ENCODE measurements at regions not wholly inside any gene's neighbourhood (a gene's known extent, or its start where the extent isn't known, plus 50 kb on each side); places are given as distances from the start of the nearest gene placed in this dataset.

- Histone ChIP-seq H3K4me3 (ENCODE audit: control insufficient read depth in 1 of 7, extremely low read depth in 1 of 7, insufficient read depth in 4 of 7, low read depth in 2 of 7, low read length in 6 of 7) (no peak overlapping the region), H3K27me3 (replicated peaks in 2 of 5; ENCODE audit: control insufficient read depth in 4 of 5, insufficient read depth in 5 of 5, low read length in 4 of 5) (peaks cover 0 to 4% (median 0%) of the 10 kb centered on the region in 5 experiments), H3K36me3 (ENCODE audit: control insufficient read depth in 4 of 4, insufficient read depth in 4 of 4, low read length in 3 of 4) (no peaks in the 10 kb centered on the region), H3K27ac (ENCODE audit: insufficient read depth in 1 of 2, low read depth in 1 of 2, low read length in 2 of 2, poor library complexity in 1 of 2, severe bottlenecking in 2 of 2) (no peak overlapping the region), H3K9me3 (ENCODE audit: control extremely low read depth in 1 of 5, control insufficient read depth in 4 of 5, insufficient read depth in 2 of 5, low read depth in 1 of 5, low read length in 4 of 5) (no peaks in the 10 kb centered on the region), H3K4me1 (ENCODE audit: control extremely low read depth in 1 of 4, control insufficient read depth in 4 of 4, insufficient read depth in 4 of 4, low read length in 3 of 4) (no peaks in the 10 kb centered on the region)
- CTCF ChIA-PET, result no interaction called here
- POLR2A ChIA-PET, result no interaction called here
- DNase-seq, result no peak
- 43% methylated on average over 3 of the region's 5 CpGs for WGBS (ENCODE audit: insufficient coverage)
These were observed 659.5 kb upstream of the HS6ST1 start for GRCh38 chr2:128978212-128978611.

- DNase-seq, result no peak
- Histone ChIP-seq H3K27ac (ENCODE audit: insufficient read depth in 1 of 2, low read depth in 1 of 2, low read length in 2 of 2, poor library complexity in 1 of 2, severe bottlenecking in 2 of 2) (no peak overlapping the region), H3K9me3 (ENCODE audit: control extremely low read depth in 1 of 5, control insufficient read depth in 4 of 5, insufficient read depth in 2 of 5, low read depth in 1 of 5, low read length in 4 of 5) (no peaks in the 10 kb centered on the region), H3K36me3 (ENCODE audit: control insufficient read depth in 4 of 4, insufficient read depth in 4 of 4, low read length in 3 of 4) (no peaks in the 10 kb centered on the region), H3K4me1 (ENCODE audit: control extremely low read depth in 1 of 4, control insufficient read depth in 4 of 4, insufficient read depth in 4 of 4, low read length in 3 of 4) (no peaks in the 10 kb centered on the region), H3K4me3 (ENCODE audit: control insufficient read depth in 1 of 7, extremely low read depth in 1 of 7, insufficient read depth in 4 of 7, low read depth in 2 of 7, low read length in 6 of 7) (no peak overlapping the region), H3K27me3 (replicated peaks in 2 of 5; ENCODE audit: control insufficient read depth in 4 of 5, insufficient read depth in 5 of 5, low read length in 4 of 5) (peaks cover 0 to 4% (median 0%) of the 10 kb centered on the region in 5 experiments)
- WGBS (ENCODE audit: insufficient coverage), result 95% methylated on average over 4 of the region's 8 CpGs
- CTCF ChIA-PET, result no interaction called here
- POLR2A ChIA-PET, result no interaction called here
These were observed 660.5 kb upstream of the HS6ST1 start for GRCh38 chr2:128979182-128979581.

DNA sequence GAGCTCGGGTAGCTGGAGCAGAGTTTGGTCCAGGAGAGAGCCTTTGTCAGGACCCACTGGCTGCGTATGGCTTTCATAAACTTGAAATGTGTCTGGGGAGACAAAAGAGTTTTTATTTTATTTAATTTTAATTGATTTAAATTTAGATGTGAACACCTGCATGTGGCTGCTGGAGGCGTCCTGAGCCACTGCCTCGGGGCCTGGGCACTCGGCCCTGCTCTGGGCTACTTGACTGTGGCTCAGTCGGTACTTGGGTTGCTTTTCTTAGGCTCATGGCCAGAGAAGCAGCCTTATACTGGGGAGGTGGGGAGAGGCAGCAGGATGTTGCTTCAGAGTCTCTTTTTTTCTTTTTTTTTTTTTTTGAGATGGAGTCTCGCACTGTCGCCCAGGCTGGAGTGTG, 661.8 kb upstream of the HS6ST1 start:
- ChIA-PET POLR2A (no interaction called here), CTCF (no interaction called here)
- Histone ChIP-seq H3K27me3 (replicated peaks in 2 of 5; ENCODE audit: control insufficient read depth in 4 of 5, insufficient read depth in 5 of 5, low read length in 4 of 5) (peaks cover 0 to 4% (median 0%) of the 10 kb centered on the region in 5 experiments), H3K9me3 (ENCODE audit: control extremely low read depth in 1 of 5, control insufficient read depth in 4 of 5, insufficient read depth in 2 of 5, low read depth in 1 of 5, low read length in 4 of 5) (no peaks in the 10 kb centered on the region), H3K27ac (ENCODE audit: insufficient read depth in 1 of 2, low read depth in 1 of 2, low read length in 2 of 2, poor library complexity in 1 of 2, severe bottlenecking in 2 of 2) (no peak overlapping the region), H3K4me3 (ENCODE audit: control insufficient read depth in 1 of 7, extremely low read depth in 1 of 7, insufficient read depth in 4 of 7, low read depth in 2 of 7, low read length in 6 of 7) (no peak overlapping the region), H3K36me3 (ENCODE audit: control insufficient read depth in 4 of 4, insufficient read depth in 4 of 4, low read length in 3 of 4) (no peaks in the 10 kb centered on the region), H3K4me1 (ENCODE audit: control extremely low read depth in 1 of 4, control insufficient read depth in 4 of 4, insufficient read depth in 4 of 4, low read length in 3 of 4) (no peaks in the 10 kb centered on the region)
- 96% methylated on average over 4 of the region's 8 CpGs for WGBS (ENCODE audit: insufficient coverage)
- DNase-seq, result no peak

DNA sequence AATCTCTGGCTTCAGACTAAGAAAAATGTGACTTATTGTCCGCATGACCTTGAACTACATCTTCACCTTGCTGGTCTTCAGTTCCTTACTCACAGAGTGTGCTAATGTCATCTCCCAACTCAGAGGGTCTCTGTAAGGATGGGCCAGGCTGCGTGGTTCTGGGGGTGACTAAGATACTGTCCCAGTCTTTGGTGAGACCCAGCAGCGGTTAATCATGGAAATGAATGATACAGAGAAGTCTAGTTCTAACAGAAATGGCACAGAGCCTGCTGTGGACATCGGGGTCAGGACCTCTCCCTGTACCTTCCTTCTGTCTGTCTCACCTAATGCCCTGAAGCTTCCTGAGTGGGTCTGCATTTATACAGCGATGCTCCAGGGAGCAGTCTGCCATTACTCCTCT, 662.7 kb upstream of the HS6ST1 start:
- Histone ChIP-seq H3K27ac (ENCODE audit: insufficient read depth in 1 of 2, low read depth in 1 of 2, low read length in 2 of 2, poor library complexity in 1 of 2, severe bottlenecking in 2 of 2) (no peak overlapping the region), H3K4me3 (ENCODE audit: control insufficient read depth in 1 of 7, extremely low read depth in 1 of 7, insufficient read depth in 4 of 7, low read depth in 2 of 7, low read length in 6 of 7) (no peak overlapping the region), H3K4me1 (ENCODE audit: control extremely low read depth in 1 of 4, control insufficient read depth in 4 of 4, insufficient read depth in 4 of 4, low read length in 3 of 4) (no peaks in the 10 kb centered on the region), H3K27me3 (replicated peaks in 2 of 5; ENCODE audit: control insufficient read depth in 4 of 5, insufficient read depth in 5 of 5, low read length in 4 of 5) (peaks cover 0 to 4% (median 0%) of the 10 kb centered on the region in 5 experiments), H3K36me3 (ENCODE audit: control insufficient read depth in 4 of 4, insufficient read depth in 4 of 4, low read length in 3 of 4) (no peaks in the 10 kb centered on the region), H3K9me3 (ENCODE audit: control extremely low read depth in 1 of 5, control insufficient read depth in 4 of 5, insufficient read depth in 2 of 5, low read depth in 1 of 5, low read length in 4 of 5) (no peaks in the 10 kb centered on the region)
- CTCF ChIA-PET, result no interaction called here
- WGBS (ENCODE audit: insufficient coverage), result 94% methylated on average over 4 of the region's 5 CpGs
- POLR2A ChIA-PET, result no interaction called here
- DNase-seq, result no peak

- POLR2A ChIA-PET, result no interaction called here
- peaks cover 0 to 4% (median 0%) of the 10 kb centered on the region in 5 experiments for H3K27me3 ChIP-seq (replicated peaks in 2 of 5; ENCODE audit: control insufficient read depth in 4 of 5, insufficient read depth in 5 of 5, low read length in 4 of 5)
- no peak overlapping the region for H3K4me3 ChIP-seq (ENCODE audit: control insufficient read depth in 1 of 7, extremely low read depth in 1 of 7, insufficient read depth in 4 of 7, low read depth in 2 of 7, low read length in 6 of 7)
- DNase-seq, result no peak
- CTCF ChIA-PET, result no interaction called here
- no peaks in the 10 kb centered on the region for H3K9me3 ChIP-seq (ENCODE audit: control extremely low read depth in 1 of 5, control insufficient read depth in 4 of 5, insufficient read depth in 2 of 5, low read depth in 1 of 5, low read length in 4 of 5)
- H3K36me3 ChIP-seq (ENCODE audit: control insufficient read depth in 4 of 4, insufficient read depth in 4 of 4, low read length in 3 of 4), result no peaks in the 10 kb centered on the region
- no peak overlapping the region for H3K27ac ChIP-seq (ENCODE audit: insufficient read depth in 1 of 2, low read depth in 1 of 2, low read length in 2 of 2, poor library complexity in 1 of 2, severe bottlenecking in 2 of 2)
- H3K4me1 ChIP-seq (ENCODE audit: control extremely low read depth in 1 of 4, control insufficient read depth in 4 of 4, insufficient read depth in 4 of 4, low read length in 3 of 4), result no peaks in the 10 kb centered on the region
- 95% methylated on average over 5 of the region's 5 CpGs for WGBS (ENCODE audit: insufficient coverage)
These were observed 663.3 kb upstream of the HS6ST1 start for GRCh38 chr2:128982001-128982400.

- ChIA-PET CTCF (no interaction called here), POLR2A (no interaction called here)
- no peak overlapping the region for H3K27ac ChIP-seq (ENCODE audit: insufficient read depth in 1 of 2, low read depth in 1 of 2, low read length in 2 of 2, poor library complexity in 1 of 2, severe bottlenecking in 2 of 2)
- H3K27me3 ChIP-seq (replicated peaks in 2 of 5; ENCODE audit: control insufficient read depth in 4 of 5, insufficient read depth in 5 of 5, low read length in 4 of 5), result peaks cover 0 to 4% (median 0%) of the 10 kb centered on the region in 5 experiments
- no peak for DNase-seq
- no peaks in the 10 kb centered on the region for H3K4me1 ChIP-seq (ENCODE audit: control extremely low read depth in 1 of 4, control insufficient read depth in 4 of 4, insufficient read depth in 4 of 4, low read length in 3 of 4)
- 96% methylated on average over 2 of the region's 4 CpGs for WGBS (ENCODE audit: insufficient coverage)
- no peaks in the 10 kb centered on the region for H3K9me3 ChIP-seq (ENCODE audit: control extremely low read depth in 1 of 5, control insufficient read depth in 4 of 5, insufficient read depth in 2 of 5, low read depth in 1 of 5, low read length in 4 of 5)
- no peaks in the 10 kb centered on the region for H3K36me3 ChIP-seq (ENCODE audit: control insufficient read depth in 4 of 4, insufficient read depth in 4 of 4, low read length in 3 of 4)
- no peak overlapping the region for H3K4me3 ChIP-seq (ENCODE audit: control insufficient read depth in 1 of 7, extremely low read depth in 1 of 7, insufficient read depth in 4 of 7, low read depth in 2 of 7, low read length in 6 of 7)
These were observed 664.0 kb upstream of the HS6ST1 start for GRCh38 chr2:128982670-128983069.

DNA sequence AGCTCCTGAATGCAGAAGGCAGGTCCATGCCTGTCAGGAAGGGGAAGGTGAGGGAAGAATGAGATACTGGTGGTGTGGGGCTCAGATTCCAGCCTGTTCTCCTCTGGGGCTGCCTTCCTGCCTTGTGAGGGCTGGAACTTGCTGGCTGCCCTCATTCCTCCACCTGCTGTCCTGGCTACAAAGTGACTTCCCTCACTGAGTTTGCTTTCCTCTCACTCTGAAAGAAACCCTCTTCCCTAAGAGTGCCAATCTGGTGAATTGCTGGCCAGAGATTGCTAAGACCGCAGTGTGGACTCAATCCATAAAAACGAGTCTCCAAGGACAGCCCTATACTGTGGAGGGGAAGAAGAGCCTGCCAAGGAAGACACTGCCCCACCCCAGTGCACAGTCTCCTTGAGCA, 664.4 kb upstream of the HS6ST1 start:
- 100% methylated on average over 1 of the region's 2 CpGs for WGBS (ENCODE audit: insufficient coverage)
- Histone ChIP-seq H3K9me3 (ENCODE audit: control extremely low read depth in 1 of 5, control insufficient read depth in 4 of 5, insufficient read depth in 2 of 5, low read depth in 1 of 5, low read length in 4 of 5) (no peaks in the 10 kb centered on the region), H3K27me3 (replicated peaks in 2 of 5; ENCODE audit: control insufficient read depth in 4 of 5, insufficient read depth in 5 of 5, low read length in 4 of 5) (peaks cover 0 to 2% (median 0%) of the 10 kb centered on the region in 5 experiments), H3K36me3 (ENCODE audit: control insufficient read depth in 4 of 4, insufficient read depth in 4 of 4, low read length in 3 of 4) (no peaks in the 10 kb centered on the region), H3K4me3 (ENCODE audit: control insufficient read depth in 1 of 7, extremely low read depth in 1 of 7, insufficient read depth in 4 of 7, low read depth in 2 of 7, low read length in 6 of 7) (no peak overlapping the region), H3K4me1 (ENCODE audit: control extremely low read depth in 1 of 4, control insufficient read depth in 4 of 4, insufficient read depth in 4 of 4, low read length in 3 of 4) (no peaks in the 10 kb centered on the region), H3K27ac (ENCODE audit: insufficient read depth in 1 of 2, low read depth in 1 of 2, low read length in 2 of 2, poor library complexity in 1 of 2, severe bottlenecking in 2 of 2) (no peak overlapping the region)
- no peak for DNase-seq
- POLR2A ChIA-PET, result no interaction called here
- CTCF ChIA-PET, result no interaction called here
